Astrocyte (in vitro differentiated cells and primary cell): ENCODE measurements at regions not wholly inside any gene's neighbourhood (a gene's known extent, or its start where the extent isn't known, plus 50 kb on each side); places are given as distances from the start of the nearest gene placed in this dataset.
"Not testable (repeated sequence)": the region's sequence is repeated elsewhere in the genome, so short reads cannot be mapped to it uniquely, and the experiment has no call there.

Experiments used
- DNase-seq: peaks from one replicate; pipeline ENCODE4 v3.0.0-alpha.2; 2010; ENCODE audit warnings: low read depth
- FAIRE-seq: peaks from 2 replicates; lab custom pipeline; 2011; peaks lifted over from hg19 to GRCh38; lab: Jason Lieb, UNC
- H2AFZ ChIP-seq: 2 replicates; pipeline ENCODE4 v1.6.0; 2012; ENCODE audit warnings: low read depth, low read length, inconsistent platforms
- H3K27ac ChIP-seq: 2 replicates; pipeline ENCODE4 v1.5.1; 2011; ENCODE audit warnings: low read depth, low read length, inconsistent platforms
- H3K27me3 ChIP-seq: 2 replicates; pipeline ENCODE4 v1.6.0; 2011; ENCODE audit warnings: low read length, inconsistent platforms; ENCODE audit not compliant: insufficient read depth
- H3K36me3 ChIP-seq: 2 replicates; pipeline ENCODE4 v1.5.1; 2011; ENCODE audit warnings: low read length, inconsistent platforms; ENCODE audit not compliant: insufficient read depth
- H3K4me1 ChIP-seq: 2 replicates; pipeline ENCODE4 v1.5.1; 2011; ENCODE audit warnings: low read length, inconsistent platforms; ENCODE audit not compliant: insufficient read depth
- H3K4me2 ChIP-seq: 2 replicates; pipeline ENCODE4 v1.6.0; 2012; ENCODE audit warnings: low read length, inconsistent platforms
- H3K4me3 ChIP-seq: 2 replicates; pipeline ENCODE4 v1.5.1; 2011; ENCODE audit warnings: low read depth, mild to moderate bottlenecking, low read length, inconsistent platforms; ENCODE audit not compliant: insufficient read depth
- H3K79me2 ChIP-seq: 2 replicates; pipeline ENCODE4 v1.6.0; 2012; ENCODE audit warnings: mild to moderate bottlenecking, low read length, inconsistent platforms; ENCODE audit not compliant: insufficient read depth
- H3K9ac ChIP-seq: 2 replicates; pipeline ENCODE4 v1.6.0; 2012; ENCODE audit warnings: mild to moderate bottlenecking, low read length, inconsistent platforms
- H3K9me3 ChIP-seq: 2 replicates; pipeline ENCODE4 v1.5.1; 2012; ENCODE audit warnings: low read depth, mild to moderate bottlenecking, low read length, inconsistent platforms; ENCODE audit not compliant: insufficient read depth
- H4K20me1 ChIP-seq: 2 replicates; pipeline ENCODE4 v1.6.0; 2012; ENCODE audit warnings: low read length, inconsistent platforms; ENCODE audit not compliant: insufficient read depth
- H3K27ac Mint-ChIP-seq: one replicate; pipeline ENCODE4 v1.8.0; 2021; ENCODE audit warnings: mild to moderate bottlenecking, mixed read lengths; ENCODE audit not compliant: unreplicated experiment
- H3K27me3 Mint-ChIP-seq: one replicate; pipeline ENCODE4 v1.8.0; 2021; ENCODE audit warnings: low read depth, mixed read lengths; ENCODE audit not compliant: unreplicated experiment
- H3K36me3 Mint-ChIP-seq: one replicate; pipeline ENCODE4 v1.8.0; 2021; ENCODE audit warnings: low read depth, mixed read lengths; ENCODE audit not compliant: unreplicated experiment
- H3K4me1 Mint-ChIP-seq: one replicate; pipeline ENCODE4 v1.8.0; 2021; ENCODE audit warnings: low read depth, mixed read lengths; ENCODE audit not compliant: unreplicated experiment
- H3K4me3 Mint-ChIP-seq: one replicate; pipeline ENCODE4 v1.8.0; 2021; ENCODE audit warnings: mild to moderate bottlenecking, moderate library complexity, mixed read lengths; ENCODE audit not compliant: unreplicated experiment
- H3K9me3 Mint-ChIP-seq: one replicate; pipeline ENCODE4 v1.8.0; 2021; ENCODE audit warnings: mild to moderate bottlenecking, mixed read lengths; ENCODE audit not compliant: unreplicated experiment
- CTCF ChIP-seq: IDR thresholded peaks from 2 replicates; pipeline ENCODE4 v1.5.1; 2011; ENCODE audit warnings: low read depth, mild to moderate bottlenecking, inconsistent platforms, low read length, moderate library complexity; ENCODE audit not compliant: insufficient read depth
- EZH2 ChIP-seq: IDR thresholded peaks from 2 replicates; pipeline ENCODE4 v1.6.1; 2012; ENCODE audit warnings: mild to moderate bottlenecking, low read length, inconsistent platforms; ENCODE audit not compliant: insufficient read depth

GRCh38 chr7:112945046-112945445, 141.6 kb downstream of the GPR85 start:
- DNase-seq, result no peak
- TF ChIP-seq CTCF, result no peak
- H3K4me1 Mint-ChIP-seq, result peaks cover 1% of the 10 kb centered on the region
- Histone ChIP-seq H3K9me3 (no peaks in the 10 kb centered on the region), H3K9ac (no peak overlapping the region), H3K79me2 (no peaks in the 10 kb centered on the region), H3K27me3 (no peaks in the 10 kb centered on the region), H3K4me1 (peaks cover 4% of the 10 kb centered on the region), H3K36me3 (no peaks in the 10 kb centered on the region), H3K4me2 (no peak overlapping the region), H2AFZ (no peak overlapping the region), H3K27ac (no peak overlapping the region), H4K20me1 (no peaks in the 10 kb centered on the region), H3K4me3 (no peak overlapping the region)
- peaks cover 3% of the 10 kb centered on the region for H3K27me3 Mint-ChIP-seq
- H3K36me3 Mint-ChIP-seq, result no peaks in the 10 kb centered on the region
- H3K4me3 Mint-ChIP-seq, result no peak overlapping the region
- no peaks in the 10 kb centered on the region for H3K9me3 Mint-ChIP-seq
- H3K27ac Mint-ChIP-seq, result no peak overlapping the region
- no peak for FAIRE-seq

DNA sequence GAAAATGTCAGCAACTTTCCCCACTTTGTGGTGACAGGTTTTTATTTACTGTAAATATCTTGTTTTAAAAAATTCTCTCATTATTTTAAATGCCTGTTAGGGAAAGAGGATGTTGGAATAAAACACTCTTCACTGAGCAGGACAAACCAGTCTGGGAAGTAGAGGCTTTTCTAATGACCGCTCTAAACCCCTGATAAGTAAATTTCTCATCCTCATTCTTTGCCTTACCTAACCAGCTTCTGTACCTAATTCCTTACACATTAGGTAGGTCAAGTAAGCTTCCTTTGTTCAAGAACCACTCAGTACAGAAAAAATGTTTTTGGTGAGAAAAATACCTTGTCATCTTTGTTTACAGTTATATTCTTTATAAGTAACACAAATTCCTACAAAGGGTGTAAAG, 143.6 kb downstream of the GPR85 start:
- no peak overlapping the region for H3K4me3 ChIP-seq
- H3K9me3 ChIP-seq, result no peaks in the 10 kb centered on the region
- Mint-ChIP-seq H3K36me3 (no peaks in the 10 kb centered on the region), H3K4me1 (peaks cover 2% of the 10 kb centered on the region), H3K27ac (no peak overlapping the region), H3K4me3 (no peak overlapping the region), H3K27me3 (peaks cover 3% of the 10 kb centered on the region), H3K9me3 (no peaks in the 10 kb centered on the region)
- no peaks in the 10 kb centered on the region for H3K27me3 ChIP-seq
- peaks cover 8% of the 10 kb centered on the region for H3K4me1 ChIP-seq
- no peaks in the 10 kb centered on the region for H3K36me3 ChIP-seq
- H3K9ac ChIP-seq, result no peak overlapping the region
- H4K20me1 ChIP-seq, result no peaks in the 10 kb centered on the region
- no peak overlapping the region for H3K4me2 ChIP-seq
- no peak overlapping the region for H2AFZ ChIP-seq
- H3K79me2 ChIP-seq, result peaks cover 11% of the 10 kb centered on the region
- no peak overlapping the region for H3K27ac ChIP-seq
- DNase-seq, result no peak
- no peak for FAIRE-seq
- TF ChIP-seq CTCF (no peak), EZH2 (no peak)

GRCh38 chr7:112942125-112942524, 144.5 kb downstream of the GPR85 start:
- H4K20me1 ChIP-seq, H3K36me3 ChIP-seq, H3K4me3 Mint-ChIP-seq, H3K4me3 ChIP-seq, H3K4me1 Mint-ChIP-seq, H3K4me1 ChIP-seq, H3K27me3 ChIP-seq, H3K9me3 ChIP-seq, H3K27me3 Mint-ChIP-seq, DNase-seq, H3K27ac ChIP-seq, H3K36me3 Mint-ChIP-seq, H3K4me2 ChIP-seq, FAIRE-seq, H3K9ac ChIP-seq, H2AFZ ChIP-seq, H3K9me3 Mint-ChIP-seq, H3K27ac Mint-ChIP-seq: not testable (repeated sequence)
- peaks cover 19% of the 10 kb centered on the region for H3K79me2 ChIP-seq
